ENCODE measurements at regions not wholly inside any gene's neighbourhood (a gene's known extent, or its start where the extent isn't known, plus 50 kb on each side); places are given as distances from the start of the nearest gene placed in this dataset.

DNA sequence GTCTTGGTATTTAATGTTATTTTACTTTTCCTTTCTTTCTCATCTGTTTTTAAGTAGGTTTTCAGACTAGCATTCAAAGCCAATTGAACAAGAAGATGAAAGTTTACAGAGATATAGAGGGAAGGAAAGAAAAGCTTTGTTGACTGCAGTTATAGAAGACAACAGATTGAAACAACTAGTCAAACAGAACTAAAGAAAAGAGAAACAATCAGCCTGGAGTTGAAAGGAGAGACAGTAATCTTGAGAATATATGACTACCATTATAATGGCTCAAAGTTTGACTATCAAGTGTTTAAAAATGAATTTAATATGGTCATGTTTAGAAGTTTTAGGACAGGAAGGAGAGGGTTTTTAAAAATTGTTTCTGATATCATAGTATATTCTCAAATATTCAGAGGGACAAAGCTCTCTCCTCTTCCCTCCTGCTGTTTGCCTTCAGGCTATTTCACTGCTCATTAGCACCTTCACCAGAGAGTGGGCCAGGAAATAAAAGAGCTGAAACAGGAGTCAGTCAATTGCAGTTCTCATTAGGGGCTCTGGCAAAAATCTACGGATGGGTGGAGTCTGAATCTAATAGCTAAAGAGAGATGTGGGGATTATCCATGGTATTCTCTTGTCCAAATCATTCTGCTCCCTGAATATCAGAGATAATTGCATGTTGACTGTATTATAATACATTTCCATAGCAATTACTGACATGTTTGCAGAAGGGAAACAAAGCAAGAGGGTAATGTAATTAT lies 577.8 kb downstream of the BRINP3 start:
- no peak for DNase-seq (ENCODE audit: low read depth, low spot score)
- in situ Hi-C loops (cut with HindIII; ENCODE audit: low pct_unique_long_range_greater_than_20kb, low sequenced_read_pairs) = no loop called here

GRCh38 chr1:189904509-189904908 lies 573.2 kb downstream of the BRINP3 start:
- in situ Hi-C loops (cut with HindIII; ENCODE audit: low pct_unique_long_range_greater_than_20kb, low sequenced_read_pairs) = no loop called here

GRCh38 chr1:189908113-189908512 lies 569.6 kb downstream of the BRINP3 start:
- in situ Hi-C loops (cut with HindIII; ENCODE audit: low pct_unique_long_range_greater_than_20kb, low sequenced_read_pairs) = no loop called here
- no peak for DNase-seq (ENCODE audit: low read depth, low spot score)

More at GRCh38 chr1:189904509-189904908, 573.2 kb downstream of the BRINP3 start:
- no peak for DNase-seq (ENCODE audit: low read depth, low spot score)

DNA sequence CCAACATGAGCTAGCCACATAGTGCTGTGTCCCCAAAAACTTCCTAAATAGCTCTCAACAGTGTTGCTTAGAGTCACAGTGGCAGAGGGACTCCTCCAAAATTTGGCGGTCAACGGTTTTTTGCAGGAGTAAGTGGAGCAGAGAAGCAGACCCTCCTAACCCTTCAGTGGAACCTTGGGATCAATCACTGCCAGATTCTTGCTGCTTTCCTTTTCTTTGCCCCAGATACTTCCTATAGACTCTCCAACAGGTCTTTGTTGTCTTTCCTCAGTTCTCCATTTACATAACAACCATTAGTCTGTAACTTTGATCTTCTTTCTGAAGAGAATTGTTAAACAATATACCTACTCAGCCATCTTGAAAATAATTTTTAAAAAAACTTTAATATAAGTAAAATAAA lies 556.1 kb downstream of the BRINP3 start:
- in situ Hi-C loops (cut with HindIII; ENCODE audit: low pct_unique_long_range_greater_than_20kb, low sequenced_read_pairs) = no loop called here
- DNase-seq (ENCODE audit: low read depth, low spot score) = no peak

DNA sequence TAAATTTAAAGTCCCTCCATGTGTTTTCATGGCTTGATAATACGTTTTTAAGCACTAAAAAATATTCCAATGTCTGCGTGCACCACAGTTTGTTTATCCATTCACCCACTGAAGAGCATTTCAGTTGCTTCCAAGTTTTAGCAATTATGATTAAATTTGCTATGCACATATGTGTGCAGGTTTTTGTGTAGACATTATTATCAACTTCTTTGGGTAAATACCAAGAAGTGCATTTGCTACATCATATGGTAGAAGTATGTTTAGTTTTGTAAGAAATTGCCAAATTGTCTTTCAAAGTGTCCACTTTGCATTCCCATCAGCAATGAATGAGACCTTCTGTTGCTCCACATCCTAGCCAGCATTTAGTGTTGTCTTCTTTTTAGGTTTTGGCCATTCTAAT lies 550.0 kb downstream of the BRINP3 start:
- in situ Hi-C loops (cut with HindIII; ENCODE audit: low pct_unique_long_range_greater_than_20kb, low sequenced_read_pairs) = no loop called here
- DNase-seq (ENCODE audit: low read depth, low spot score) = no peak

DNA sequence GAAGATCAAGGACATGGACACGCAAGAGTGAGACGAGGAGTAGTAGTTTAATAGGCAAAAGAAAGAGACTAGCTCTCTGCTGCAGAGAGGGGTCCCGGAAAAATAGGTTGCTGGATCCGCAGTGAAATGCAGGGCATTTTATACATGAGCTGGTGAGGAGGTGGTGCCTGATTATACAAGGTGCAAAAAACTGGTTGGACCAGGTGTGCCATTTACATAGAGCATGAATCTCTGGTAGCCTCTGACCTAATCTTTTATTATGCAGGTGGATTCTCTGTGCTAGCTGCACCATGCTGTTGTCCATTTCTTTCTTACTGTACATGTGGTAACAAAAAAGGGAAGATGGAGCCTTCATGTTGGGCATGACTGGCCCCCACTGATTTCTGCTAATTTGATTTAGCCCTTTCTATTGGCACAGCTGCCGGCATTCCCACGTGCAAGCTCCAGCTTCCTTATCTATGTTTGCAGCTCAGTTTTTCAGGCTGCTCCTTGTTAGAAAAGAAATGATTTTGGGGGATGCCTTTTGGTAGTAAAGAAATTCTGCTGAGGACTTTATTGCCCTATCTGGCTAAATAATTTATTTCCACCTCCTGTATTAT lies 548.1 kb downstream of the BRINP3 start:
- DNase-seq (ENCODE audit: low read depth, low spot score) = no peak
- in situ Hi-C loops (cut with HindIII; ENCODE audit: low pct_unique_long_range_greater_than_20kb, low sequenced_read_pairs) = no loop called here

DNA sequence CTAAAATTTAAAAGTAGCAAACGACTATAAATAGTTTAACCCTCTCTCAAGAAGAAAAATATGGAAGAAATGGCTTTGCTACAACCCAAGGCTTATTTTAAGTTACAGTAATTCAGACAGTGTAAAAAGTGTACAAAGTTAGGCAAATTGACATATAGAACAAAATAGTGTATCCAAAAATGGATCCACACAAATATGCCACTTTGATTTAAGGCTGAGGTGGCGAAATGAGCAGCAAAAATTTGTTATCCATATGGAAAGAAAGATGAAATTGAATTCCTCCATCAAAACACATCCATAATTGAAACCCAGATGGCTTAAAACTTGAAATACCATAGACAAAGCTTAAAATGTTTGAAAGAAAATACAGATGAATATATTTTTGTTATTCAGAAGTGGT lies 540.8 kb downstream of the BRINP3 start:
- in situ Hi-C loops (cut with HindIII; ENCODE audit: low pct_unique_long_range_greater_than_20kb, low sequenced_read_pairs) = no loop called here
- DNase-seq (ENCODE audit: low read depth, low spot score) = no peak

DNA sequence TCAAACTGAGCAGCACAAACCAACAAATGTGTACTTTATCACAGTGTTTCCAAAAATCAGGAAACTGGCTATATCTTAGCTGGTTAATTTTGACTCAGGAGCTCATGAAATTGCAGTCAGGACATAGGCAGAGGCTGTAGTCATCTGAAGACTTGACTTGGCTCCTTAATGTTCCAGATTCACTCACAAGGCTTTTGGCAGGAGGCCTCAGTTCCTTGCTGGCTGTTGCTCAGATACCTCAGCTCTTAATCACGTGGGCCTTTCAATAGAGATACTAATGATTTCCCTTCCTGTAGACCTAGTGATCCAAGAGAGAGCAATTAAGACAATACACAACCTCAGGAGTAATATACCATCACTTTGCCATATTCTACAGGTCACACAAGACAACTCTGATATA lies 537.7 kb downstream of the BRINP3 start:
- DNase-seq (ENCODE audit: low read depth, low spot score) = no peak
- in situ Hi-C loops (cut with HindIII; ENCODE audit: low pct_unique_long_range_greater_than_20kb, low sequenced_read_pairs) = no loop called here

- in situ Hi-C loops (cut with HindIII; ENCODE audit: low pct_unique_long_range_greater_than_20kb, low sequenced_read_pairs) = no loop called here
These were observed 535.7 kb downstream of the BRINP3 start for GRCh38 chr1:189941922-189942321.

DNA sequence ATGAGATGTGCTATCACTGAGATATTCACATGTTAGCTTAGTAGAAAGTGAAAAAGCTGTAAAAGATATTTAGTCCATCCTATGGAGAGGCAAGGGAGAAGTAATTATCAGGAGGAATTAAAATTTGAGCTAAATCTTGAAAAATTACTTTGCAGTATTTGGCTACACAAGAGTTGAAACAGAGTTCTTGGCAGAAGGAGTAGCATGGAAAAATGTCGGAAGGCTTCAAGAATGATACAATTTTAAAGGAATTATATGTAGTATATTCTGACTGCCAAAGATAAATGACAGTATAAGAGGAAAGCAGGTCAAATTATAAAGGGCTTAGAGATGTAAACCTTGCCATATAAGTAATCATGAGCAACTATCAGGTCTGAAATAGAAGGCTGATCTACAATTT lies 518.9 kb downstream of the BRINP3 start:
- no peak for DNase-seq (ENCODE audit: low read depth, low spot score)
- in situ Hi-C loops (cut with HindIII; ENCODE audit: low pct_unique_long_range_greater_than_20kb, low sequenced_read_pairs) = no loop called here

More at GRCh38 chr1:189941922-189942321, 535.7 kb downstream of the BRINP3 start:
- no peak for DNase-seq (ENCODE audit: low read depth, low spot score)

DNA sequence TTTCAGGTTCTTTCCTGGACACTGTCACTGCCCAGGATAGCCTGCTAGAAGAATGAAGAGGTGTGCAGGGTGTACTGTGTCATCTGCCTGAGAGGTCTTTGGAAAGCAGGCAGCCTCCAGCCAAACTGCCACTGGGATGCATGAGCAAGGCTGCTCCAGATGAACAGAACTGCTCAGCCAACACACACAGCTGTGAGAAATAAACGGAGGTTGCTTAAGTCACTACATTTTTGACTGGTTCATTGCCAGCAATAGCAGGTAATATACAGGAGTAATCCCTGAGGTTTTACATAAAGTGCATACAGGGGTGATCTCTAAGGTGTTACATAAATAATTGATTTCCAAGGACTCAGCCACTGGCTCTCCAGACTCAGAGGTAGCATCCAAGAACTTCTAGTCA lies 516.9 kb downstream of the BRINP3 start:
- in situ Hi-C loops (cut with HindIII; ENCODE audit: low pct_unique_long_range_greater_than_20kb, low sequenced_read_pairs) = no loop called here
- no peak for DNase-seq (ENCODE audit: low read depth, low spot score)

- in situ Hi-C loops (cut with HindIII; ENCODE audit: low pct_unique_long_range_greater_than_20kb, low sequenced_read_pairs) = no loop called here
These were observed 515.5 kb downstream of the BRINP3 start for GRCh38 chr1:189962181-189962580.

DNA sequence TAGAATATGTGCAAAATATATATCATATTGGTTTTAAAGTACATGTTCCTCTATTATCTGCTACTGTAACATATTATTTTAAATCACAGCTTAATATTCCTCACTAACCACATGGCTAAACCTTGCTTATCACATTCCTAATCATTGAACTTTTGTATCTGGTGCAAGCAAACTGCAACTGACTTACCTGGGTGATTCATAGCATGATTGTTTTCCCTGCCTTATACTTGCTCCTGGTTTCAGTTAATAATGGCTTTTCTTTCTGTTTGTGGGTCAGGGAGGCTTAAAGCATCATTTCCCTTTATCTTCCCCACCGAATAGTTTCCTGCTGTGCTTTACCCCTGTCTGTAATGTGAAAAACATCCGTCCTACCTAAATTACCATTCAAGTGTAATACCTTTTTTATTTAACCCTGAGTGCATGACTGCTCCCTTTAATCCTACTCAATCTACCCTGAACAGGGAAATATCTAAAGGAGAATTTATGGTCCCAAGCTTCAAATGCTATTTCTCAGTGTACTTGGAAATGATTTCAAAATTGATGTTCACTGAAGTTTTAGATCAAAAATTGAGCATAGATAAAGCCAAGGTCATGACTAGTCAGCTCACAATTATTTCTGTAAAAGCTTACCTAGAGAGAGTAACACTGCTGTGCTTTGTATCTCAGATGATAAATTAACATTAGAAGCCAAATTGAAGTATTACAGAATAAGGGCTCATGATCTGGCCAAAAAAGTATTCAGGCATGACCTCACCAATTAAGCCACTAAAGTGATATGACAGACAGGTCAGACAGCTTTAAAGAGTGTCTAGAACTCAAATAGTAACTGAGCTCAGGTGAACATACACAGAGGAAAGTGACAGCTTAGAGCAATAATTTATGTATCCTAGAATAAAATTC lies 507.1 kb downstream of the BRINP3 start:
- DNase-seq (ENCODE audit: low read depth, low spot score) = no peak
- in situ Hi-C loops (cut with HindIII; ENCODE audit: low pct_unique_long_range_greater_than_20kb, low sequenced_read_pairs) = no loop called here

More at GRCh38 chr1:189962181-189962580, 515.5 kb downstream of the BRINP3 start:
- no peak for DNase-seq (ENCODE audit: low read depth, low spot score)

DNA sequence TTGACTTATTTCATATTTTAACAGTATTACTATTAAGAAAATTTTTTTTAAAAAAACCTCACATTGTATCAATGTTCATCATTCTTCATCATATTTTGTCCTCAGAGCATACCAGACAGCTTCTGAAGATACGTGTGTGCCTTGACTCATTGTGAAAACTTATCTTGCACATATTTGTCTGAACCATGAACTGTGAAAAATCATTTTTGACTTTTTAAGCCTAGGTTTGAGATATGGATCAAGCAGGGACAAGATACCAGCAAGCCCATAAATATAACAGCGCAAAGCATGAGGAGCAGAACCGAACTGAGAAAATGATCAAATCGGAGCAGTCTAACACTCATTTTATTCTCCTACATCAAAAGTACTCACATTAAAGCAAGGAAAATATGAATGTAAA lies 506.0 kb downstream of the BRINP3 start:
- in situ Hi-C loops (cut with HindIII; ENCODE audit: low pct_unique_long_range_greater_than_20kb, low sequenced_read_pairs) = no loop called here
- DNase-seq (ENCODE audit: low read depth, low spot score) = no peak

DNA sequence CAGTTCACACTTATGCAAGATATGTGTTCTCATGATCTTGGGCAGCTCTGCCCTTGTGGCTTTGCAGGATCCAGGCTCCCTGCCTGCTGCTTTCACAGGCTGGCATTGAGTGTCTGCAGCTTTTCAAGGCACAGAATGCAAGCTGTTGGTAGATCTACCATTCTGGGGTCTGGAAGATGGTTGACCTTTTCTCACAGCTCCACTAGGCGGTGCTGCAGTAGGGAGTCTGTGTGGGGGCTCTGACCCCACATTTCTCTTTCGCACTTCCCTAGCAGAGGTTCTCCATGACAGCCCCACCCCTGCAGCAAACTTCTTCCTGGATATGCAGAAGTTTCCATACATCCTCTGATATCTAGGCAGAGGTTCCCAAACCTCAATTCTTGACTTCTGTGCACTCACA lies 500.5 kb downstream of the BRINP3 start:
- in situ Hi-C loops (cut with HindIII; ENCODE audit: low pct_unique_long_range_greater_than_20kb, low sequenced_read_pairs) = no loop called here
- no peak for DNase-seq (ENCODE audit: low read depth, low spot score)

- DNase-seq (ENCODE audit: low read depth, low spot score) = no peak
- in situ Hi-C loops (cut with HindIII; ENCODE audit: low pct_unique_long_range_greater_than_20kb, low sequenced_read_pairs) = no loop called here
These were observed 494.3 kb downstream of the BRINP3 start for GRCh38 chr1:189983166-189983890.

- in situ Hi-C loops (cut with HindIII; ENCODE audit: low pct_unique_long_range_greater_than_20kb, low sequenced_read_pairs) = no loop called here
- DNase-seq (ENCODE audit: low read depth, low spot score) = no peak
These were observed 491.1 kb downstream of the BRINP3 start for GRCh38 chr1:189986516-189986915.

GRCh38 chr1:189987509-189987908 lies 490.2 kb downstream of the BRINP3 start:
- in situ Hi-C loops (cut with HindIII; ENCODE audit: low pct_unique_long_range_greater_than_20kb, low sequenced_read_pairs) = no loop called here
- no peak for DNase-seq (ENCODE audit: low read depth, low spot score)

All from SK-MEL-5 (cell line).